Stimulated activated CD8-positive, alpha-beta memory T cell treated with anti-CD3 and anti-CD28 coated beads, Interleukin-7, amount 100 ng/mL, for 4 hours (primary cell): ENCODE measurements at regions not wholly inside any gene's neighbourhood (a gene's known extent, or its start where the extent isn't known, plus 50 kb on each side); places are given as distances from the start of the nearest gene placed in this dataset.
A peak's percentile ranks its signal among the peaks of the same experiment; 100 is the strongest.
"Not testable (repeated sequence)": the region's sequence is repeated elsewhere in the genome, so short reads cannot be mapped to it uniquely, and the experiment has no call there.

Source experiments
- DNase-seq, 2 donors: peaks; one replicate each; pipeline ENCODE4 v3.0.0-alpha.2; 2020; ENCODE audit warnings: low read depth in 2 of 2

DNA sequence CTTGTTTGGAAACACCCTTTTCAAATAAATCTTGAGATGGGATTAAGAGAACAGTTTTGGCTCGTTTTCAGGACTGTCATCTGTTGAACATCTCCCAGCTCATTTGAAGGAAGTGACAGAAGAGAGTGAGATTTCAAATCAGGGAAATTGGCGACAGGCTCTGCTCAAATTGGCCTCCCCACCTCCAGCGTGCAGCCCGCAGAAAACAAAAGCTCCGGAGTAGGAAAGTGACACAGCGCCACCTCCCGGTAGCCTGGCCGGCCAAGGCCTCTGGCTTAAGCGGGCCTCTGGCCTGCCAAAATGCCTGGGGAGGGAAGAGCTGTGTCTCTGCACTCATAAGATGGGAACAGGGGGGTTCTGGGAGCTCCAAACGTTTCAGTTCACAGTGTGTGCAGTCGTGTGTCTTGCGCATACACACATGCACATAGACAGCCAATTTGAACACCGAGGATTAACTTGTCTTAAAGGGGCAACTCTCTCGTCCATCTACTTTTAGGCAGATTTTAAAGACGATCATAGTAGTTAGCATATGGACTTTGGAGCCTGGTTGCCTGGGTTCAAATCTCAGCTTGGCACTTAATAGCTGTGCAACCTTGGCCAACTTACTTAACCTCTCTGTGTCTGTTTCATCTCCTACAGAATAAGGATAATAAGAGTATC is 132.7 kb upstream of the RCN1 start:
- DNase-seq, result peak; percentile 3 to 8

GRCh38 chr11:31957674-31958073 is 133.2 kb upstream of the RCN1 start:
- DNase-seq, result no peak

DNA sequence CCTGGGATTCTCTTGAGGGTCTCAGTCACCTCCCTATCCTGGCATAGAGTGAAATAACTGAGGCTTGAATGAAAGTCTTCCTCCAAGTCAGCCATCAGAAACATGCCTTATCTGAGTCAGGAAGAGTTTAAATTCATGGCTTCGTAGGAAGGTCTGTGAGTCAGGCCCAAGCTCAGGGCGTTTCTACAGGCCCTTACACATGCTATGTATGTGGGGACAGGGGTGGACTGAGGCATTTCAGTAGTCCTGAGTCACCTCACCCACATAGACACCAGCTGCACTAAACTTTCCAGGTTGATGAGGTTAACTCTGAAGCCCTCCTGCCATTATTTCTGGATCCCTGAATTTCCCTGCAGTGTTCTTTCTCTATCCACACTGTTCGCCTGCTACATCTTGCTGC is 134.6 kb upstream of the RCN1 start:
- DNase-seq, result no peak

- DNase-seq, result no peak
Observed at GRCh38 chr11:31955838-31956237, 135.0 kb upstream of the RCN1 start.

- no peak for DNase-seq
Observed at GRCh38 chr11:31953803-31954327, 137.0 kb upstream of the RCN1 start.

GRCh38 chr11:31949733-31950200 is 138.6 kb upstream of the PAX6 start:
- DNase-seq, result not testable (repeated sequence)

DNA sequence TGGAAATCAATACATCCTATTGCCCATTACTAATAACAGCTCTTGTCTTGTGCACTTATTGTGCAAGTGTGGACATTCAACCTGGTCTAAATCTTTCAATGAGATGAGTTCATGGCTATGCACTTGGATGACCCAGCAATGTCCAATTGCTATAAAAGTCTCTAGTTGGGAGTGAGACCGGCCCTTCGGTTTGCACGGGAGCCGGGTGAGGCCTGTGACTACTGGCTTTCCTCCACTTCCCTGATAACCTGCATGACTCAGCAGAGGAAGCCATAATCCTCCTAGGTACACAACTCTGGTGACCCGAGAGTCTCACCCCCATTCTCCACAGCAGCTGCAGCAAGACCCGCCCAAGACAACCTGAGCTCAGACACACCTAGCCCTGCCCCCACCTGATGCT is 135.9 kb upstream of the PAX6 start:
- DNase-seq, result no peak

GRCh38 chr11:31943056-31943780 is 132.1 kb upstream of the PAX6 start:
- no peak for DNase-seq

- no peak for DNase-seq
Observed at GRCh38 chr11:31940371-31941037, 129.4 kb upstream of the PAX6 start.

GRCh38 chr11:31939004-31939403 is 127.9 kb upstream of the PAX6 start:
- DNase-seq, result no peak

DNA sequence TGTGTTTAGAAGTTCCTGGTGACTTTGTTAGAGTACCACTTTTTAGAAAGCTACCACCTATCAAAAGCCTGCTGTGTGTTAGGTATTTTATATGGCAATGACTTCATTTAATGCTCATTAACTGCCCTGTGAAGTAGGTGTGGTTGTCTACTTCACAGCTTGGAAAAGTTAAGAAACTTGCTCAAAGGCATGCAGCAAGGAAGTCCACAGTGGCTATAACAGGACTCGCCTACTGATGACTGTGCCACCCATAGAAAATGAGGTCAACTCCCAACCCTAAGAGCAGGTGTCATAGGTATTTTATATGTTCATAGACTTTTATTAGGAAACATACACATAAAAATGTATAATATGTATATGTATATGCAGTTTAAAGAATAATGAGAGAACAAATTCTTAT is 125.2 kb upstream of the PAX6 start:
- no peak for DNase-seq

GRCh38 chr11:31932879-31933278 is 121.8 kb upstream of the PAX6 start:
- no peak for DNase-seq

DNA sequence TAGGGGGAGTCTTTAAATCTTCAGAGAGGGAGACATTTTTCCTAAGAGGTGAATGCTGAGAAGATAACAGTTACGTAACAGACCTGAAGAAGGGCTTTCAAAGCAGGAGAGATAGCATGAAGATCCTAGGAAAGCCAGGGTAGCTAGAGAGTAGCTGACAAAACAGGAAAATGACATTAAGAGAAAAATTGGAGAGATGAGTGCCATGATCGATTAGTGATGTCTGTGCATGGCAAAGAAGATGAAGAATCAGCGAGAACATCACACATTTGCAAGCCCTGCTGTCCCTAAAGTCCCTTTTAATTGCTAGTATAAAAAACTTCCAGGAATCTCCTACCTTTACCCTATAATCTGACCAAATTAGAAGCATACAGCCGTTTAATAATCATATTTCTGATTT is 116.9 kb upstream of the PAX6 start:
- DNase-seq, result no peak

- no peak for DNase-seq
Observed at GRCh38 chr11:31926816-31927528, 115.8 kb upstream of the PAX6 start.

DNA sequence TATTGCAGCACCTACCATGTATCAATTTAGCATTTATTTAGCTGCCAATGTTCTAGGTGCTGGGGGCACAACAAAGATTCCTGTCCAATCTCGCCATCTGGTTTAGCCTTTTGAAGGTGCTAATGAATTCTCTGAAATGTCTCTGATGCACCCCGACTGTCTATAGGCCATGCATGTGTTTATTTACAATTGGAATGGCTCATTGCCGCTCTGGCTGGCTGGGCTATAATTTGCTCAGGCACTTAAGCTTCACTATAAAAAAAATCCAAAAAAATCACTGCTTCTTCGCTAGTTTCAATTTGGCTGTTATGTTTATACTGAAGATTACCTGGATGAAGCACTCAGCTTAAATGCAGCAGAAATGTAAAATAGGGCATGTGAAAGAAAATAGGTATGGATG is 115.0 kb upstream of the PAX6 start:
- DNase-seq, result no peak

DNA sequence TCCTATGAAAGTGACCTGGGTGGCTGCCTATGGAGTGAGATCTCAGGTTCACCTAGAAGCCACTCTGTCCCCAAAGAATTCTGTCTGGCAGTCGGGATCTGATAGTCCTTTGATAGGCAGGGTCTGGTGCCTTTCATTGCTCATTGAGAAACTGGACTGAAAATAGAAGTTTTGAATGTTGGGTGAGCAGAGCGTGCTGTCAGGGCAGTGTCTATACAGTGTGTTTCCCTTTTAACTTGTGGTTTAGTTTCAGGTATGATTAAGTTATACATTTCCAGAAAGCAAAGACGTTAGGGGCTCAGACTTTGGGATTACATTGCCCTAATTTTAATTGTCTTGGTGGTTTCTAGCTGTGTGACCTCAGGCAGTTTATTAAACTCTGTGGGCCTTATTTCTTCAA is 111.3 kb upstream of the PAX6 start:
- no peak for DNase-seq

DNA sequence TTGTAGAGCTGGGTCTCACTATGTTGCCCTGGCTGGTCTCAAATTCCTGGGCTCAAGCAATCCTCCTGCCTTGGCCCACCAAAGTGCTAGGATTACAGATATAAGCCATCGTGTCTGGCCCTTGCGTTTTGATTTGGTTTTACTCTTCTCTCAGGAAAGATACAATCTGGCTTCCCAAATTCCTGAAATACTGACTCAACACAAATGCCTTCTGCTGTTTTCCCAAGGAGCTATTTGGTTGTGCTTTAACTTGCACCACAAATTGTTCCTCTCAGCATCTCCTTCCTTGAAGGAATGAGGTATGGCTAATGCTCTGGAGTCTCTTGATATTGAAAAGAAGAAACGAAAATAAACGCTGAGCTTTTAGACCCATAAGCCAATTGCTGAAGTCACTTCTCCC is 110.0 kb upstream of the PAX6 start:
- DNase-seq, result no peak

GRCh38 chr11:31919175-31919574 is 108.1 kb upstream of the PAX6 start:
- DNase-seq, result no peak

- DNase-seq, result no peak
Observed at GRCh38 chr11:31915867-31916266, 104.7 kb upstream of the PAX6 start.

GRCh38 chr11:31913985-31914384 is 102.9 kb upstream of the PAX6 start:
- DNase-seq, result no peak

- no peak for DNase-seq
Observed at GRCh38 chr11:31912808-31913207, 101.7 kb upstream of the PAX6 start.

- no peak for DNase-seq
Observed at GRCh38 chr11:31910950-31911576, 99.9 kb upstream of the PAX6 start.
